ENCODE measurements at regions not wholly inside any gene's neighbourhood (a gene's known extent, or its start where the extent isn't known, plus 50 kb on each side); places are given as distances from the start of the nearest gene placed in this dataset.

- Histone ChIP-seq H3K36me3 (ENCODE audit: control insufficient read depth in 2 of 2, insufficient read depth in 1 of 2, low read length in 2 of 2) (no peaks in the 10 kb centered on the region), H3K4me1 (ENCODE audit: control insufficient read depth, insufficient read depth, low read length) (no peaks in the 10 kb centered on the region), H3K4me3 (ENCODE audit: low read depth, low read length) (no peak overlapping the region), H3K27ac (ENCODE audit: extremely low read depth, low read depth, low read length) (no peak overlapping the region), H3K9me3 (ENCODE audit: control insufficient read depth, insufficient read depth, low read depth, low read length) (no peaks in the 10 kb centered on the region)
- POLR2A ChIA-PET = interaction anchor here (0.6 to 1.3 kb wide), 2 partner anchors 80 to 446 kb away, joined by 3 read pairs; partner anchors contain the start of gene EFNB2
- CTCF ChIA-PET = interaction anchor here (0.6 kb wide), 1 partner anchor 408 kb away, joined by 3 read pairs; no protein-coding TSS in a partner anchor
- TF ChIP-seq ZNF121 (tag by site-specific recombination; IDR thresholded peaks at IDR 0.05) = no peak
- TF ChIP-seq PATZ1 (tag by site-specific recombination; IDR thresholded peaks at IDR 0.05) = no peak
- no peak for TF ChIP-seq ZNF747 (tag by site-specific recombination; IDR thresholded peaks at IDR 0.05)
- TF ChIP-seq ZNF561 (tag by site-specific recombination; IDR thresholded peaks at IDR 0.05; ENCODE audit: borderline replicate concordance) = no peak
- no peak for TF ChIP-seq ZNF280C (tag by site-specific recombination; IDR thresholded peaks at IDR 0.05)
- no peak for TF ChIP-seq HOXC10 (CRISPR knock-in tag; IDR thresholded peaks at IDR 0.05)
- no peak for TF ChIP-seq ZNF2 (tag by site-specific recombination; IDR thresholded peaks at IDR 0.05)
- TF ChIP-seq ZNF623 (tag by site-specific recombination; IDR thresholded peaks at IDR 0.05) = no peak
- no peak for TF ChIP-seq ZNF138 (tag by site-specific recombination; IDR thresholded peaks at IDR 0.05; ENCODE audit: borderline replicate concordance)
- TF ChIP-seq ZNF560 (tag by site-specific recombination; IDR thresholded peaks at IDR 0.05; ENCODE audit: borderline replicate concordance) = no peak
- TF ChIP-seq ZNF292 (tag by site-specific recombination; IDR thresholded peaks at IDR 0.05; ENCODE audit: borderline replicate concordance, low read depth) = no peak
- no peak for TF ChIP-seq ELK4 (IDR thresholded peaks at IDR 0.05; ENCODE audit: borderline replicate concordance, low read depth, low read length)
- TF ChIP-seq, protein P1, sequence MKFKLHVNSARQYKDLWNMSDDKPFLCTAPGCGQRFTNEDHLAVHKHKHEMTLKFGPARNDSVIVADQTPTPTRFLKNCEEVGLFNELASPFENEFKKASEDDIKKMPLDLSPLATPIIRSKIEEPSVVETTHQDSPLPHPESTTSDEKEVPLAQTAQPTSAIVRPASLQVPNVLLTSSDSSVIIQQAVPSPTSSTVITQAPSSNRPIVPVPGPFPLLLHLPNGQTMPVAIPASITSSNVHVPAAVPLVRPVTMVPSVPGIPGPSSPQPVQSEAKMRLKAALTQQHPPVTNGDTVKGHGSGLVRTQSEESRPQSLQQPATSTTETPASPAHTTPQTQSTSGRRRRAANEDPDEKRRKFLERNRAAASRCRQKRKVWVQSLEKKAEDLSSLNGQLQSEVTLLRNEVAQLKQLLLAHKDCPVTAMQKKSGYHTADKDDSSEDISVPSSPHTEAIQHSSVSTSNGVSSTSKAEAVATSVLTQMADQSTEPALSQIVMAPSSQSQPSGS (tag by site-specific recombination; IDR thresholded peaks at IDR 0.05; ENCODE audit: low read depth) = no peak
Observed at GRCh38 chr13:106089261-106089980, 446.0 kb downstream of the EFNB2 start.

GRCh38 chr13:106088085-106088484 lies 447.4 kb downstream of the EFNB2 start:
- Histone ChIP-seq H3K4me3 (ENCODE audit: low read depth, low read length) (no peak overlapping the region), H3K27ac (ENCODE audit: extremely low read depth, low read depth, low read length) (no peak overlapping the region), H3K9me3 (ENCODE audit: control insufficient read depth, insufficient read depth, low read depth, low read length) (no peaks in the 10 kb centered on the region), H3K36me3 (ENCODE audit: control insufficient read depth in 2 of 2, insufficient read depth in 1 of 2, low read length in 2 of 2) (no peaks in the 10 kb centered on the region), H3K4me1 (ENCODE audit: control insufficient read depth, insufficient read depth, low read length) (no peaks in the 10 kb centered on the region)
- CTCF ChIA-PET = interaction anchor here (0.5 kb wide), 1 partner anchor 190 kb away, joined by 3 read pairs; no protein-coding TSS in a partner anchor
- POLR2A ChIA-PET = interaction anchor here (1.3 kb wide), 1 partner anchor 447 kb away, joined by 3 read pairs; the partner anchor contains the start of gene EFNB2
- no peak for TF ChIP-seq ZNF449 (tag by site-specific recombination; IDR thresholded peaks at IDR 0.05)
- TF ChIP-seq PRDM2 (tag by site-specific recombination; IDR thresholded peaks at IDR 0.05; ENCODE audit: borderline replicate concordance) = no peak
- TF ChIP-seq ZNF843 (tag by site-specific recombination; IDR thresholded peaks at IDR 0.05) = no peak
- no peak for TF ChIP-seq ZNF785 (tag by site-specific recombination; IDR thresholded peaks at IDR 0.05)
